ENCODE measurements at regions not wholly inside any gene's neighbourhood (a gene's known extent, or its start where the extent isn't known, plus 50 kb on each side); places are given as distances from the start of the nearest gene placed in this dataset.

- no peak for TF ChIP-seq CTCF (conservative IDR thresholded peaks at IDR 0.05)
- TF ChIP-seq ZFX (IDR thresholded peaks at IDR 0.05), result no peak
These were observed 773.0 kb downstream of the MTRR start for GRCh38 chr5:8641786-8642505.

Data from C4-2B (cell line).